ENCODE measurements at regions not wholly inside any gene's neighbourhood (a gene's known extent, or its start where the extent isn't known, plus 50 kb on each side); places are given as distances from the start of the nearest gene placed in this dataset.

- Mint-ChIP-seq H3K4me3 (ENCODE audit: unreplicated experiment) (no peak overlapping the region), H3K27me3 (ENCODE audit: low read depth, unreplicated experiment) (peaks cover 34% of the 10 kb centered on the region), H3K36me3 (ENCODE audit: low read depth, unreplicated experiment) (no peaks in the 10 kb centered on the region), H3K27ac (ENCODE audit: unreplicated experiment) (no peak overlapping the region), H3K4me1 (ENCODE audit: low read depth, unreplicated experiment) (no peaks in the 10 kb centered on the region), H3K9me3 (ENCODE audit: unreplicated experiment) (peaks cover 11% of the 10 kb centered on the region)
- Histone ChIP-seq H4K20me1 (ENCODE audit: insufficient read depth, low read length) (no peaks in the 10 kb centered on the region), H3K4me2 (ENCODE audit: low read length) (no peak overlapping the region), H3K27ac (ENCODE audit: low read depth, low read length) (no peak overlapping the region), H3K4me1 (ENCODE audit: insufficient read depth, low read length) (no peaks in the 10 kb centered on the region), H3K9ac (ENCODE audit: low read length) (no peak overlapping the region), H3K9me3 (ENCODE audit: insufficient read depth, low read depth, low read length) (no peaks in the 10 kb centered on the region), H3K36me3 (ENCODE audit: insufficient read depth, low read length) (no peaks in the 10 kb centered on the region), H3K4me3 (ENCODE audit: insufficient read depth, low read depth, low read length) (no peak overlapping the region), H3K79me2 (ENCODE audit: insufficient read depth, low read length) (no peaks in the 10 kb centered on the region), H2AFZ (ENCODE audit: low read depth, low read length) (no peak overlapping the region), H3K27me3 (ENCODE audit: insufficient read depth, low read length) (peaks cover 19% of the 10 kb centered on the region)
- FAIRE-seq (no peak), DNase-seq (ENCODE audit: low read depth) (no peak)
- TF ChIP-seq EZH2 (IDR thresholded peaks at IDR 0.05; ENCODE audit: insufficient read depth, low read length) = no peak
- TF ChIP-seq, protein P1, sequence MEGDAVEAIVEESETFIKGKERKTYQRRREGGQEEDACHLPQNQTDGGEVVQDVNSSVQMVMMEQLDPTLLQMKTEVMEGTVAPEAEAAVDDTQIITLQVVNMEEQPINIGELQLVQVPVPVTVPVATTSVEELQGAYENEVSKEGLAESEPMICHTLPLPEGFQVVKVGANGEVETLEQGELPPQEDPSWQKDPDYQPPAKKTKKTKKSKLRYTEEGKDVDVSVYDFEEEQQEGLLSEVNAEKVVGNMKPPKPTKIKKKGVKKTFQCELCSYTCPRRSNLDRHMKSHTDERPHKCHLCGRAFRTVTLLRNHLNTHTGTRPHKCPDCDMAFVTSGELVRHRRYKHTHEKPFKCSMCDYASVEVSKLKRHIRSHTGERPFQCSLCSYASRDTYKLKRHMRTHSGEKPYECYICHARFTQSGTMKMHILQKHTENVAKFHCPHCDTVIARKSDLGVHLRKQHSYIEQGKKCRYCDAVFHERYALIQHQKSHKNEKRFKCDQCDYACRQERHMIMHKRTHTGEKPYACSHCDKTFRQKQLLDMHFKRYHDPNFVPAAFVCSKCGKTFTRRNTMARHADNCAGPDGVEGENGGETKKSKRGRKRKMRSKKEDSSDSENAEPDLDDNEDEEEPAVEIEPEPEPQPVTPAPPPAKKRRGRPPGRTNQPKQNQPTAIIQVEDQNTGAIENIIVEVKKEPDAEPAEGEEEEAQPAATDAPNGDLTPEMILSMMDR (IDR thresholded peaks at IDR 0.05; ENCODE audit: insufficient read depth, low read depth, low read length) = no peak
These were observed 115.8 kb upstream of the NECTIN1 start for GRCh38 chr11:119844808-119845207.

DNA sequence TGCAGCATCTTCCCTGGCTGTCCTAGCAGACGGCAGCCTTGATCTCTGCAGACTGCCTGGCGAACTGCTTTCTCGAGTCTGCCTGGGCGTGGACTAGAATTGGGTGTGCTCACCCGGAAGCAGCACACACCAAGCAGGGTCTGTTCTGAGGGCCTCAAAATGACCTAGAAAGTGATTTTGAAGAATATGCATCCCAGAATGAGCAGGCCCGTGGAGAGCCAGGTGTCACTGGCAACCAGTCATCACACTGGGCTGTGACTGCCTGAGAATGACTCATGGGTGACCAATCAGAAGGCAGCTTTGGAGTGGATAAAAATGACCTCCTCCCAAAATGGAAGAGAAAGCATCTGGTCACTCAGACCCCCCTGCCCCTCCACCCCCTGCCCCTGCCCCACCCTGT, 114.9 kb upstream of the NECTIN1 start:
- FAIRE-seq (no peak), DNase-seq (ENCODE audit: low read depth) (no peak)
- Mint-ChIP-seq H3K4me3 (ENCODE audit: unreplicated experiment) (no peak overlapping the region), H3K36me3 (ENCODE audit: low read depth, unreplicated experiment) (no peaks in the 10 kb centered on the region), H3K4me1 (ENCODE audit: low read depth, unreplicated experiment) (no peaks in the 10 kb centered on the region), H3K27me3 (ENCODE audit: low read depth, unreplicated experiment) (peaks cover 33% of the 10 kb centered on the region), H3K27ac (ENCODE audit: unreplicated experiment) (no peak overlapping the region), H3K9me3 (ENCODE audit: unreplicated experiment) (peaks cover 11% of the 10 kb centered on the region)
- no peaks in the 10 kb centered on the region for H3K4me1 ChIP-seq (ENCODE audit: insufficient read depth, low read length)
- no peaks in the 10 kb centered on the region for H3K79me2 ChIP-seq (ENCODE audit: insufficient read depth, low read length)
- no peak overlapping the region for H2AFZ ChIP-seq (ENCODE audit: low read depth, low read length)
- H3K27ac ChIP-seq (ENCODE audit: low read depth, low read length) = no peak overlapping the region
- H3K27me3 ChIP-seq (ENCODE audit: insufficient read depth, low read length) = peaks cover 25% of the 10 kb centered on the region
- TF ChIP-seq, protein P1 (IDR thresholded peaks at IDR 0.05; ENCODE audit: insufficient read depth, low read depth, low read length) = no peak
- TF ChIP-seq EZH2 (IDR thresholded peaks at IDR 0.05; ENCODE audit: insufficient read depth, low read length) = no peak
- no peak overlapping the region for H3K4me2 ChIP-seq (ENCODE audit: low read length)
- no peaks in the 10 kb centered on the region for H3K9me3 ChIP-seq (ENCODE audit: insufficient read depth, low read depth, low read length)
- no peaks in the 10 kb centered on the region for H4K20me1 ChIP-seq (ENCODE audit: insufficient read depth, low read length)
- H3K4me3 ChIP-seq (ENCODE audit: insufficient read depth, low read depth, low read length) = no peak overlapping the region
- H3K9ac ChIP-seq (ENCODE audit: low read length) = no peak overlapping the region
- no peaks in the 10 kb centered on the region for H3K36me3 ChIP-seq (ENCODE audit: insufficient read depth, low read length)

DNA sequence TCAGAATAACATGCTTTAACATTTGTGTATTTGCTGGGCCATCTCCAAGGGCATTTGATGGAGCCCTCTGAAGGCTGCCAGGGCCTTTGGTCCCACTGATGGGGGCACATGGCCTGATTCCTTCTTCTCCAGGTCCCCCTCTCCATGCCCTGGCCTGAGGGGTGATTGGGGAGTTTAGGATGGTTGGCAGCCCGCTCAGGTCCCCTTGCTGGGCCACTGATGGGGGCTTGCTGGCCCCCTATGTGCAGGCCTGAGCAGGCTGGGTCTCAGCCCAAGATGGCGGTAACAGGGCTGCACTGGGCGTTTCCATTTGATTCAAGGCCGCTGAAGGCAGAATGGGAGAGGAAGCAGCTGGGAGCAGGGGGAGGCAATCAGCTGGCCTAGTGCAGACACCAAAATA, 113.7 kb upstream of the NECTIN1 start:
- Mint-ChIP-seq H3K9me3 (ENCODE audit: unreplicated experiment) (peaks cover 19% of the 10 kb centered on the region), H3K36me3 (ENCODE audit: low read depth, unreplicated experiment) (peaks cover 3% of the 10 kb centered on the region), H3K4me1 (ENCODE audit: low read depth, unreplicated experiment) (no peaks in the 10 kb centered on the region), H3K4me3 (ENCODE audit: unreplicated experiment) (no peak overlapping the region), H3K27ac (ENCODE audit: unreplicated experiment) (no peak overlapping the region), H3K27me3 (ENCODE audit: low read depth, unreplicated experiment) (peaks cover 44% of the 10 kb centered on the region)
- FAIRE-seq = no peak
- Histone ChIP-seq H3K36me3 (ENCODE audit: insufficient read depth, low read length) (no peaks in the 10 kb centered on the region), H3K27ac (ENCODE audit: low read depth, low read length) (no peak overlapping the region), H3K4me3 (ENCODE audit: insufficient read depth, low read depth, low read length) (no peak overlapping the region), H3K79me2 (ENCODE audit: insufficient read depth, low read length) (no peaks in the 10 kb centered on the region), H2AFZ (ENCODE audit: low read depth, low read length) (no peak overlapping the region), H3K4me2 (ENCODE audit: low read length) (no peak overlapping the region), H3K4me1 (ENCODE audit: insufficient read depth, low read length) (no peaks in the 10 kb centered on the region), H3K27me3 (ENCODE audit: insufficient read depth, low read length) (peaks cover 31% of the 10 kb centered on the region), H3K9ac (ENCODE audit: low read length) (no peak overlapping the region), H4K20me1 (ENCODE audit: insufficient read depth, low read length) (no peaks in the 10 kb centered on the region), H3K9me3 (ENCODE audit: insufficient read depth, low read depth, low read length) (no peaks in the 10 kb centered on the region)
- DNase-seq (ENCODE audit: low read depth) = no peak
- TF ChIP-seq, protein P1 (IDR thresholded peaks at IDR 0.05; ENCODE audit: insufficient read depth, low read depth, low read length) = no peak
- TF ChIP-seq EZH2 (IDR thresholded peaks at IDR 0.05; ENCODE audit: insufficient read depth, low read length) = no peak

Measured in astrocyte (in vitro differentiated cells and primary cell).